Mesothelial cell of epicardium (in vitro differentiated cells): ENCODE measurements at regions not wholly inside any gene's neighbourhood (a gene's known extent, or its start where the extent isn't known, plus 50 kb on each side); places are given as distances from the start of the nearest gene placed in this dataset.
A peak's percentile ranks its signal among the peaks of the same experiment; 100 is the strongest.
"Not testable (repeated sequence)": the region's sequence is repeated elsewhere in the genome, so short reads cannot be mapped to it uniquely, and the experiment has no call there.

Source experiments
- DNase-seq, 2 experiments: peaks; one replicate each; pipeline ENCODE4 v3.0.0; 2021; ENCODE audit warnings: low spot score in 2 of 2; ENCODE audit not compliant: unreplicated experiment in 2 of 2
- H3K27ac Mint-ChIP-seq: 2 replicates; pipeline ENCODE4 v1.8.0; 2021; ENCODE audit warnings: mixed read lengths
- H3K27me3 Mint-ChIP-seq: 2 replicates; pipeline ENCODE4 v1.8.0; 2021; ENCODE audit warnings: low read depth, mixed read lengths
- H3K36me3 Mint-ChIP-seq: 2 replicates; pipeline ENCODE4 v1.8.0; 2021; ENCODE audit warnings: mixed read lengths
- H3K4me1 Mint-ChIP-seq: 2 replicates; pipeline ENCODE4 v1.8.0; 2021; ENCODE audit warnings: mixed read lengths
- H3K4me3 Mint-ChIP-seq: 2 replicates; pipeline ENCODE4 v1.8.0; 2021; ENCODE audit warnings: mild to moderate bottlenecking, moderate library complexity, mixed read lengths
- H3K9me3 Mint-ChIP-seq: 2 replicates; pipeline ENCODE4 v1.8.0; 2021; ENCODE audit warnings: mixed read lengths
- TF ChIP-seq, protein P1 (sequence below): fragments of 200-600 bp; sonication (generic); IDR thresholded peaks from one replicate; pipeline ENCODE4 v1.5.0; 2021; ENCODE audit warnings: antibody characterized with exemption; ENCODE audit not compliant: unreplicated experiment

DNA sequence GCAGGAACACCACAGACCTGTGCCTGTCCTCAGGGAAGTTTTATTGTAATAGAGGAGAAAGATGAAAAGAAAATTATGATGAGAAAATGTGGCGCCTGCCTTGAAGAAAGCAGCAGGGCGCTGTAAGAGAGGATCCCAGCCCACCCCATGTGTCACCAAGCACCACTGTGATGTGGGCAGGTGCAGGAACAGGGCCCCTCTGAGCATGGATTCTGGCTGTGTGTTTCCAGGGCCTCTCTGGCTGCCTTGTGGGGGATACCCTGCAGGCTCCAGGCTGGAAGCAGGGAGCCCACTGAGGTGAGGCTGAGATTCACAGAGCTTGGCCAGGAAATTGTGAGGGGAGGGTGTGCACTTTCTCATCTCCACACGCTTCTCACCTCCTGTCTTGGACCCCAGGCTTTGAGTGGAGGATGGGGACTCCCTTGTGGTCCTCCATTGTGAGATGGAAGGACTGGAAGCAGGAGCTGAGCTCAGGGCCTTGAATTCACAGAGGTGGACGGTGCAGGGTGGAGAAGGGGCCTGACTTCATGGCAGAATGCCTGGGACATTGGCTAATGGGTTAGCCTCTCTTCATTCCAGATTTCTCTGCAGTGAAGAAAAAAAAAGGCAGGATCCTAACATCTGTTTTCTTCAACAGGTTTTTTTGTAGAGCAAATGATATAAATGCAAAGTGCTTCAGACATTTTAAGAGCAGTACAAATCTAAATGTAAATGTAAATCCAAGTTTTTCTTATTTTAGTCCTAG lies 246.6 kb upstream of the B3GAT1 start:
- Mint-ChIP-seq H3K4me3 (no peak overlapping the region), H3K27ac (no peak overlapping the region), H3K36me3 (no peaks in the 10 kb centered on the region), H3K4me1 (peaks cover 8% of the 10 kb centered on the region), H3K27me3 (peaks cover 18% of the 10 kb centered on the region), H3K9me3 (peaks cover 6% of the 10 kb centered on the region)
- TF ChIP-seq, protein P1, sequence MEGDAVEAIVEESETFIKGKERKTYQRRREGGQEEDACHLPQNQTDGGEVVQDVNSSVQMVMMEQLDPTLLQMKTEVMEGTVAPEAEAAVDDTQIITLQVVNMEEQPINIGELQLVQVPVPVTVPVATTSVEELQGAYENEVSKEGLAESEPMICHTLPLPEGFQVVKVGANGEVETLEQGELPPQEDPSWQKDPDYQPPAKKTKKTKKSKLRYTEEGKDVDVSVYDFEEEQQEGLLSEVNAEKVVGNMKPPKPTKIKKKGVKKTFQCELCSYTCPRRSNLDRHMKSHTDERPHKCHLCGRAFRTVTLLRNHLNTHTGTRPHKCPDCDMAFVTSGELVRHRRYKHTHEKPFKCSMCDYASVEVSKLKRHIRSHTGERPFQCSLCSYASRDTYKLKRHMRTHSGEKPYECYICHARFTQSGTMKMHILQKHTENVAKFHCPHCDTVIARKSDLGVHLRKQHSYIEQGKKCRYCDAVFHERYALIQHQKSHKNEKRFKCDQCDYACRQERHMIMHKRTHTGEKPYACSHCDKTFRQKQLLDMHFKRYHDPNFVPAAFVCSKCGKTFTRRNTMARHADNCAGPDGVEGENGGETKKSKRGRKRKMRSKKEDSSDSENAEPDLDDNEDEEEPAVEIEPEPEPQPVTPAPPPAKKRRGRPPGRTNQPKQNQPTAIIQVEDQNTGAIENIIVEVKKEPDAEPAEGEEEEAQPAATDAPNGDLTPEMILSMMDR = no peak
- no peak for DNase-seq

DNA sequence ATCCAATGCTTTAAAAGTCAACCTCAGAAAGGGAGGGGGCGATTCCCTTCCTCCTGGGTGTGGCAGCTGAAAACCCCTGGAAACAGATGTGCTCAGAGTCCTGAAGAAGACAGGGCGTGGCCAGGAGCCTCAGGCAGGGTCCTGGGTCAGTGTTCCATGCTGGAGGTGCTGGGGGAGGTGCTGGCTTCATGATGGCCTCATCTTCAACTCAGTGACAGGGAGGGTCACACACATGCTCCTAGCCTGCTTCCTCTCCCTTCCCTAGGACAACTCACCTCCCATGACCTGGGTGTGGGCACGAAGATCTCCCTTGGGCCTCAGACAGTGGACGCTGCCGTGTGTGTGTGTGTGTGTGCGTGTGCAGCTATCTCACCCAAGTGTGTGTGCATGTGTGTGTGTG lies 245.6 kb upstream of the B3GAT1 start:
- Mint-ChIP-seq H3K27me3 (peaks cover 18% of the 10 kb centered on the region), H3K27ac (no peak overlapping the region), H3K9me3 (peaks cover 6% of the 10 kb centered on the region), H3K4me1 (peaks cover 8% of the 10 kb centered on the region), H3K36me3 (no peaks in the 10 kb centered on the region), H3K4me3 (no peak overlapping the region)
- TF ChIP-seq, protein P1 = no peak
- DNase-seq = no peak

DNA sequence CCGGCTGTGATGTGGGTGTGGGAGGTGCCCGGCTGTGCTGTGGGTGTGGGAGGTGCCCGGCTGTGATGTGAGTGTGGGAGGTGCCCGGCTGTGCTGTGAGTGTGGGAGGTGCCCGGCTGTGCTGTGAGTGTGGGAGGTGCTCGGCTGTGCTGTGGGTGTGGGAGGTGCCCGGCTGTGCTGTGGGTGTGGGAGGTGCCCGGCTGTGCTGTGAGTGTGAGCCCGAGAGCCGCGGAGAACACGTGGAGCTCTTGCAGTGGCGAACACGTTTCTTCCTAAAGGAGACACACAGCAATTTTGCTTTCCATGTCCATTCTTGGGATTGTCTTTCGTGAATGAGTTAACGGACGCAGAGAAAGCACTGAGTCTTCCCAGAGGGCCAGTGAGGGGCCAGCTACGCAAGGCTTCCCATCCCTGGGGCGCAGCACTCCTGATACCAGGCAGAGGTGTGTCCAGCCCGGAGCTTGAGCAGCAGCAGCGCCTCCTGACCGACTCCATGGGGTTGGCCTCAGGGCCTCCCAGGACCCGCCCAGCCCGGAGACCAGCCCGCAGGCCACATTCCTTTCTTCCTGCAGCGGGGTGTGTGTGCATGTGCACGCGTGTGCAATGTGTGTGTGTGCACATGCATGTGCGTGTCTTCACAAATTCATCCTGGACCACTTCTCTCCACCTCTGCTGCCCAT lies 245.0 kb upstream of the B3GAT1 start:
- no peak overlapping the region for H3K4me3 Mint-ChIP-seq
- H3K4me1 Mint-ChIP-seq = peaks cover 8% of the 10 kb centered on the region
- peaks cover 18% of the 10 kb centered on the region for H3K27me3 Mint-ChIP-seq
- no peaks in the 10 kb centered on the region for H3K36me3 Mint-ChIP-seq
- H3K27ac Mint-ChIP-seq = no peak overlapping the region
- peaks cover 6% of the 10 kb centered on the region for H3K9me3 Mint-ChIP-seq
- TF ChIP-seq, protein P1 = no peak
- DNase-seq = peak in 1 of 2 experiments; percentile 34

DNA sequence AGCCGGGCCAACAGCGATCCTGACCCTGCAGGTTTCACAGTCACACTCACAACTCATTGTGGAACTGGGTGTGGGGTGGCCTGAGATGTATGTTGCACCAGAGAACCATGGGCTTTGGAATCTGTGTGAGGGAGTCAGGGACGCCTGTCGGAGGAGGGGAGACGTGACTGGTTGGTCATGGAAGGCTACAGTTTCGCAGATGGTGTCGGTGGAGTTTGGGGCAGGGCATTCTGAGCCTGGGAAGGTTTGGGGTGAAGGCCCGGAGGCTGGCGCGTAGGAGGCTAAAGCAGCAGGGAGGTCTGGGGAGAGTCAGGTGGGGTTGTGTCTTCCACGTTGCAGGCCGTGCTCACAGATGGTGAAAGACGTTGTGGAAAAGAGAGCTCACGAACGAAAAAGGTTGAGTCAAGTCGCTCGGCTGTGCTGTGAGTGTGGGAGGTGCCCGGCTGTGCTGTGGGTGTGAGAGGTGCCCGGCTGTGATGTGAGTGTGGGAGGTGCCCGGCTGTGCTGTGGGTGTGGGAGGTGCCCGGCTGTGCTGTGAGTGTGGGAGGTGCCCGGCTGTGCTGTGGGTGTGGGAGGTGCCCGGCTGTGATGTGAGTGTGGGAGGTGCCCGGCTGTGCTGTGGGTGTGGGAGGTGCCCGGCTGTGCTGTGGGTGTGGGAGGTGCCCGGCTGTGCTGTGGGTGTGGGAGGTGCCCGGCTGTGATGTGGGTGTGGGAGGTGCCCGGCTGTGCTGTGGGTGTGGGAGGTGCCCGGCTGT lies 244.2 kb upstream of the B3GAT1 start:
- DNase-seq = peak in 1 of 2 experiments; percentile 36
- not testable (repeated sequence) for H3K36me3 Mint-ChIP-seq

DNA sequence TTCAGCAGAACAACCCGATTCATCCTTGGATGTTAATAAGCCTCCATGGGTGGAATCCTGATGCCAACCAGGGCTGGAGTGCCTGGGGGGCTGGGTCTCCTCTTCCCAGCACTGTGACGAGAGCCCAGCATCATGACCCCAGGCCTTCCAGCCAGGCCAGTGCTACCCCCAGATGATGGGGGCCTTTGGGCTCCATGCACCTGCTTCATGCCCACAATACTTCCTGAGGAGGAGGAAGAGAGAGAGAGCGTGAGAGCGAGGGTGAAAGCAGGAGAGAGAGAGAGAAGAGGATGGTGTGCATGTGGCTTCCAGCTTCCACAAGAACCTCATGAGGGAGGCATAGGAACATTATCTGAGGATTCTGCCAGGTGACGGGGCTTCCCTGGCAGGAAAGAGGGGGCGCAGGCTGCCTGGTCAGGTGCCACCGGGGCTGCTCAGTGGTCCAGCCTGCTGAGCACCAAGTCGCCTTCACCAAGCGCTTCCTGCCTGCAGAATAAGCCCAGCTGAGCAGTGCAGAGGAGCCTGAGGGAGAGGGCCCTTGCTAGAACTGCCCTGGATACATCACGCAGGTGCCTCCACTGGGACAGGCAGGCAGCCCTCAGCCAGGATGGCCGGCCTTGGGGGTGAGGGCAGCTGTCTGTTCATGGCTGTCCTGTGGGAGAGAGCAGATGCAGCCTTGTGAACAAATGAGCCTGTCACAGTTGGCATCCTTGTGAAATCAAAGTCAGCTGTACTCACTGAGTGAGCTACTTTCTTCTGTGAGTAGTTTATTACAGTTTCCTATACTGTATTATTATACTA lies 243.3 kb upstream of the B3GAT1 start:
- peak in 1 of 2 experiments; percentile 31 for DNase-seq
- no peak overlapping the region for H3K27ac Mint-ChIP-seq
- H3K36me3 Mint-ChIP-seq = no peaks in the 10 kb centered on the region
- TF ChIP-seq, protein P1 = no peak
- no peak overlapping the region for H3K4me3 Mint-ChIP-seq
- H3K27me3 Mint-ChIP-seq = peaks cover 16% of the 10 kb centered on the region
- peaks cover 5% of the 10 kb centered on the region for H3K9me3 Mint-ChIP-seq
- H3K4me1 Mint-ChIP-seq = peaks cover 8% of the 10 kb centered on the region

More for the DNA sequence above, 244.2 kb upstream of the B3GAT1 start:
- H3K27me3 Mint-ChIP-seq = peaks cover 16% of the 10 kb centered on the region
- H3K27ac Mint-ChIP-seq = peak overlapping the region; percentile 64
- not testable (repeated sequence) for H3K4me3 Mint-ChIP-seq, H3K4me1 Mint-ChIP-seq, H3K9me3 Mint-ChIP-seq
